ENCODE measurements at regions not wholly inside any gene's neighbourhood (a gene's known extent, or its start where the extent isn't known, plus 50 kb on each side); places are given as distances from the start of the nearest gene placed in this dataset.
"Not testable (repeated sequence)": the region's sequence is repeated elsewhere in the genome, so short reads cannot be mapped to it uniquely, and the experiment has no call there.

DNA sequence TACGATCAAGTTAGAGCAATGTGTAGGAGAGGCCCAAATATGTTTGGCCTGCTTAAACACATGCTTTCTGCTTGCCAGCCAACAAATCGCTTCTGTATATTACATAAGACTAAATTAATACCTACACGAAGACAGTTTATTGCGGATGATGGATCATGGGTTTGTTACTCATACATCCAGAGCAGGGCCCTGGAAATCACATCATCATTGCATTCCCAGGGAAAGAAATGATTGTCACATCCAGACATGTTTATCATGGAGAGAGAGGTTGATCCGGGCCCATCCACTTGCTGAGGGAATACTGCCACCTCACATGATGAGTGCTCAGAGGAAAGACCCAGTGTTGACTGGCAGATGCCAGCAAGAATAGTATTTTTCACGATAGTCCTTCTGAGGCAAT, 282.6 kb downstream of the NUF2 start:
- Mint-ChIP-seq H3K4me3 (no peak overlapping the region), H3K27me3 (peaks cover 0 to 8% (median 7%) of the 10 kb centered on the region in 3 donors), H3K9me3 (peaks cover 0 to 6% (median 0%) of the 10 kb centered on the region in 7 donors), H3K36me3 (no peaks in the 10 kb centered on the region), H3K4me1 (no peaks in the 10 kb centered on the region), H3K27ac (no peak overlapping the region)
- no peak for DNase-seq
- no peak for ATAC-seq (ENCODE audit: low read depth in 2 of 2)

DNA sequence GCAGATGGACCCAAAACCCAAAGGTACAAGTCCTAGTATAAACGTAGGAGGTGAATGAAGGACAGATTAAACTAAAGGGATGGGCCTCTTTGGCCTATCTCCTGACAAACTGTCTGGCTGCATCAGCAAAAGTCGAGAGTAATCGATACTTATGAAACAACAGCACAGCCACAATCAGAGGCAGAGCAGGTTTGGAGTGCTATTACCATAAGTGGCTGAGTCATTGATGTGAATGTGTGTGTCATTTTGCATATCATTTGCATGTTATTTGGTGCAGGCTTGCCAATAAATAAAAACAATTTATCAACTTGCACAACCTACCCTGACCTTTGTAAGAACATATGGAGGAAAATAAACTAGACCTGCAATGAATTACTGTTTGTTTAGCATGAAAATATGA, 283.1 kb downstream of the NUF2 start:
- no peak for ATAC-seq (ENCODE audit: low read depth in 2 of 2)
- H3K4me1 Mint-ChIP-seq, result no peaks in the 10 kb centered on the region
- H3K27ac Mint-ChIP-seq, result no peak overlapping the region
- no peaks in the 10 kb centered on the region for H3K36me3 Mint-ChIP-seq
- H3K4me3 Mint-ChIP-seq, result no peak overlapping the region
- no peak for DNase-seq
- H3K27me3 Mint-ChIP-seq, result peaks cover 0 to 8% (median 7%) of the 10 kb centered on the region in 3 donors
- H3K9me3 Mint-ChIP-seq, result peaks cover 0 to 8% (median 0%) of the 10 kb centered on the region in 7 donors

DNA sequence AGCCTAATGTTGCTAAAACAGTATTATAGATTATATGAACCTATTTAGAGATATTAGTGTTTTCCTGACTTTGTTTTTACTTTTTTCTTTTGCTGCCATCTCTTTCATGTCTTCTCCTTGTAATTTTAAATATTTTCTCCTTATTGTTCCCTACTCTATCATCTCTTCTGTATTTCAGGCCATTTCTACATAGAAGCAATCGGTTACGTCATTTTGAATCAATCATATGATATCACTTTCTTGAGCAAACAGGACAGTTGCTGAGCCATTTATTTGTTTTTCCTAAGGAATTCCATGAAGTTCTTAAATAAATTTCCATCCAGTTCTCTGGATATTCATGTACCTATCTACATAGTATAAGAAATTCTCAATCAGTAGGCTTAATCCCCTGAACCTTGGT, 287.2 kb downstream of the NUF2 start:
- Mint-ChIP-seq H3K36me3 (no peaks in the 10 kb centered on the region), H3K4me1 (no peaks in the 10 kb centered on the region), H3K4me3 (no peak overlapping the region), H3K27ac (no peak overlapping the region), H3K27me3 (peaks cover 0 to 7% (median 0%) of the 10 kb centered on the region in 3 donors), H3K9me3 (peaks cover 0 to 8% (median 0%) of the 10 kb centered on the region in 7 donors)
- ATAC-seq (ENCODE audit: low read depth in 2 of 2), result no peak
- DNase-seq, result no peak

DNA sequence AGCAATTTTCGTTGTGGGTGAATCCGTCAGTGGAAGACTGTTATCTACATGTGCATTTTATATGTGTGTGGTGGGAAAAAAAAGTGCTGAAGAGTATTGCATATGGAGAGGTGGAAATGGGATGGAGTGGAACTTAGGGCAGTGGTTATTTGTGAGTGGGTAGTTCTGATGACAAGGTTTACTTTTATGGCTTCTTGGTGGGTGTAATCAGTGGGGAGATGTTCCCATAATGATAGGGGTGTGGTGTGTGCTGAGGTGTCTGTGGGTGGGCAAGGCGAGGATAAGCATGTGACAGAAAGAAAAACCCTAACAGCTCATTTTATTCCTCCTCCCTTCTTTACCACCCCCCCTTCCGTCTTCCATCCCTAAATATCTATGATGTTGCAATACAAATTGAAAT, 288.1 kb downstream of the NUF2 start:
- H3K4me3 Mint-ChIP-seq, result no peak overlapping the region
- H3K27me3 Mint-ChIP-seq, result peaks cover 0 to 3% (median 0%) of the 10 kb centered on the region in 3 donors
- no peaks in the 10 kb centered on the region for H3K4me1 Mint-ChIP-seq
- H3K27ac Mint-ChIP-seq, result no peak overlapping the region
- DNase-seq (no peak), ATAC-seq (ENCODE audit: low read depth in 2 of 2) (no peak)
- H3K9me3 Mint-ChIP-seq, result peaks cover 0 to 8% (median 0%) of the 10 kb centered on the region in 7 donors
- H3K36me3 Mint-ChIP-seq, result no peaks in the 10 kb centered on the region

DNA sequence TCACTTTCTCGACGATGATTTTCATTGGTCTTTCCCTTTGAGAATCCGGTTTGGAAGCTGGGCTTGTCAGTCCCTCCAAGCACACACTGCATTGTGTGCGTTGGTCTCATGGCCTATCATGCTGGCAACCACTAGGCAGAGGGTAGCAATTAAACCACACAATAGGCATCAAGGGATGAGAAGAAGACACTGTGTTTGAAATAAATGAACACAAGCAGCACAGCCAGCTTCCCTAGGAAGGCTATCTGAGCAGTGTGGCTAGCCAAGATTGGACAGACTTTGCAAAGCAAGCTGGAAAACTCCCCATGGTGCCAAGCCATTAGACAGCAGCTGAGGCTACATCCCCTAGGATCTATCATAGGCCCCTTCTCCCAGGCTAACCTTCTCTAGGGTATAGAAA, 288.7 kb downstream of the NUF2 start:
- no peaks in the 10 kb centered on the region for H3K4me1 Mint-ChIP-seq
- DNase-seq (no peak), ATAC-seq (ENCODE audit: low read depth in 2 of 2) (no peak)
- no peak overlapping the region for H3K4me3 Mint-ChIP-seq
- H3K27me3 Mint-ChIP-seq, result no peaks in the 10 kb centered on the region
- H3K27ac Mint-ChIP-seq, result no peak overlapping the region
- H3K36me3 Mint-ChIP-seq, result no peaks in the 10 kb centered on the region
- H3K9me3 Mint-ChIP-seq, result peaks cover 0 to 8% (median 0%) of the 10 kb centered on the region in 7 donors

DNA sequence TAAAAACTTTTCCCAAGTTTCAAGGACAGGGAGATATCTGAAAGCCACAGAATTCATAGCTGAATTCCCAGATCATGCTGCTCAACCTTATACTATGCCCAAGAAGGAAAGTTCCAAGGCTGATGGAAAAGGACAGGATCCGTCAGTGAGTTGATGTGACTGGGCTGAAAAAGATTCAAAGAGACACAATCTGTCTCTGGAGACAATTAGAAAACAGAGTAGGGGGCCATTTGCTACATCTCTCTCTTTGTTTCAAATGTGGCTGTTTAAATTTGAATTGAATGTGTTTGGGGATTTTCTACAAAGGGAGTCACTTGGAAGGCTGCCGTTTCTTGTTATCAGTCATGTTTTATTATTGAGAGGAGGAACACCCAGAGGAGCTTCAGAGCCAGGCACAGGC, 292.6 kb downstream of the NUF2 start:
- ATAC-seq (ENCODE audit: low read depth in 2 of 2) (no peak), DNase-seq (no peak)
- Mint-ChIP-seq H3K4me3 (no peak overlapping the region), H3K36me3 (no peaks in the 10 kb centered on the region), H3K4me1 (no peaks in the 10 kb centered on the region), H3K27me3 (no peaks in the 10 kb centered on the region), H3K9me3 (peaks cover 0 to 17% (median 0%) of the 10 kb centered on the region in 7 donors), H3K27ac (no peak overlapping the region)

DNA sequence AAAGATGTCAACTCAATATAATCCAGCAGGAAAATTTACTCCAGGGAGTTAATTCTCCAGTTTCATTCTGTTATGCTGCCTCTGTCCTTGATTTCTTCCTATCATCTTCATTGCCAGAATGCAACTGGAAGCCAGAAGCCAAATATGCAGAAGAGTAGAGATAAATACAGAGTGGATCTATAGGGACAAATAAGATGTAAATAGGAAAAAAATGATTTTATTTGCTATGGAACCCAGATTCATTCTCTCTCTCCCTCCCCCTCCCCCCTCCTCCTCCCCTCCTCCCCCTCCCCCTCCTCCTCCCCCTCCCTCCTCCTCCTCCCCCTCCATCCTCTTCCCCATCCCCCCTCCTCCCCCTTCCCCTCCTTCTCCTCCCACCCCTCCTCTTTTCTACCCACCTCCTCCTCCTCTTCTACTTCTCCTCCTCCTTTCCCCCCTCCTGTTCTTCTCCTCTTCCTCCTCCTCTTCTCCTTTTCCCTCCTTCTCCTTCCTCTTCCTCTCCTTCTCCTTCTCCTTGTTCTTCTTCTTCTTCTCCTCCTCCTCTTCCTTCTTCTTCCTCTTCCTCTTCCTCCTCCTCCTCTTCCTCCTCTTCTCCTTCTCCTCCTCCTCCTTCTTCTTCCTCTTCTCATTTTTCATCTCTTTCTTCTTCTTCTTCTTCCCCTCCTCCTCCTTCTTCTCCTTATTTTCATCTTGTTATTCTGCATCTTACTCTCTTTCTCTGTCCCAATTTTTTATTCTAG, 306.4 kb downstream of the NUF2 start:
- no peak overlapping the region for H3K4me3 Mint-ChIP-seq
- peak overlapping the region in 1 of 6 donors; percentile 91 for H3K27ac Mint-ChIP-seq
- ATAC-seq (ENCODE audit: low read depth in 2 of 2) (no peak), DNase-seq (no peak)
- peaks cover 9 to 24% (median 23%) of the 10 kb centered on the region in 7 donors for H3K9me3 Mint-ChIP-seq
- peaks cover 0 to 8% of the 10 kb centered on the region in 2 donors for H3K36me3 Mint-ChIP-seq
- peaks cover 4 to 6% (median 5%) of the 10 kb centered on the region in 3 donors for H3K27me3 Mint-ChIP-seq
- no peaks in the 10 kb centered on the region for H3K4me1 Mint-ChIP-seq

DNA sequence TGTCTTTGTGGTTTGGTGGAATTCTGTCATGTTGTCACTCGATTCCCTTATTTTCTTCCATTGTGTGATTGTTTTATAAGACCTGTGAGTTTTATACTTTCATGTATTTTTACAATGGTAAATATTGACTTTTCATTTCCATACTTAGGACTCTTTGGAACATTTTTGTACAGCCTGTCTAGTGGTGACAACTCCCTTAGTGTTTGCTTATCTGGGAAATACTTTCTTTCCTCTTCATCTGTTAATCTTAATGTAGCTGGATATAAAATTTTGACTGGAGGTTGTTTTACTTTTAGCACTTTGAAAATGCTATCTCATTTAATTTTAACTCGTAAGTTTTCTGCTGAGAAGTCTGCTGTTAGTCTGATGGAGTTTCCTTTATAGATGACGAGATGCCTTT, 310.5 kb downstream of the NUF2 start:
- Mint-ChIP-seq H3K4me3 (no peak overlapping the region), H3K36me3 (peaks cover 0 to 8% of the 10 kb centered on the region in 2 donors), H3K27me3 (no peaks in the 10 kb centered on the region), H3K27ac (no peak overlapping the region), H3K4me1 (no peaks in the 10 kb centered on the region), H3K9me3 (peaks cover 7 to 37% (median 28%) of the 10 kb centered on the region in 7 donors)
- ATAC-seq (ENCODE audit: low read depth in 2 of 2) (no peak), DNase-seq (no peak)

DNA sequence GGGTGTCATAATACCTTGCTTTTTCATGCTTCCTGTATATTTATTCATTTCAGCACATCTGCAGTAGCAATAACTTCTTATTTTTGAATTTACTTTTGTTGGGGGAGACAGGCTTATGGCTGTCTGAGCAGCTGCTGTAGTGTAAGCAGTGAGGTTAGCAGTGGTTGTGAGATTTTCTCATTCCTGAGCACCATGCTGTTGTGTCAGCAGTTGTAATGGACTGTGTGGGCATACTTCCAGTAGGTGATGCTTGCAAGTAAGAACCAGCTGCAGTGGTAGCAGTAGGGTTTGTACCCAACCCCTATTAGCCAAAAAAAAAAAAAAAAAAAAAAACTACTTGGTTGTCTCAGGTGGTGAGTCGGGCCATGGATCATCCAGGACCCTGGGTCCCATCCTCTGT, 311.6 kb downstream of the NUF2 start:
- H3K4me1 Mint-ChIP-seq, result no peaks in the 10 kb centered on the region
- ATAC-seq (ENCODE audit: low read depth in 2 of 2), result no peak
- DNase-seq, result no peak
- H3K36me3 Mint-ChIP-seq, result peaks cover 0 to 5% of the 10 kb centered on the region in 2 donors
- H3K27ac Mint-ChIP-seq, result no peak overlapping the region
- H3K4me3 Mint-ChIP-seq, result no peak overlapping the region
- H3K9me3 Mint-ChIP-seq, result peaks cover 6 to 37% (median 28%) of the 10 kb centered on the region in 7 donors
- H3K27me3 Mint-ChIP-seq, result no peaks in the 10 kb centered on the region

DNA sequence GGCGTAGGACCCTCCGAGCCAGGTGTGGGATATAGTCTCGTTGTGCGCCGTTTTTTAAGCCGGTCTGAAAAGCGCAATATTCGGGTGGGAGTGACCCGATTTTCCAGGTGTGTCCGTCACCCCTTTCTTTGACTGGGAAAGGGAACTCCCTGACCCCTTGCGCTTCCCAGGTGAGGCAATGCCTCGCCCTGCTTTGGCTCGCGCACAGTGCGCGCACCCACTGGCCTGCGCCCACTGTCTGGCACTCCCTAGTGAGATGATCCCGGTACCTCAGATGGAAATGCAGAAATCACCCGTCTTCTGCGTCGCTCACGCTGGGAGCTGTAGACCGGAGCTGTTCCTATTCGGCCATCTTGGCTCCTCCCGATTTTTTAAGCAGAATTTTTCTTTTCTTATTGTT, 323.9 kb downstream of the NUF2 start:
- DNase-seq; H3K36me3 Mint-ChIP-seq; H3K4me3 Mint-ChIP-seq; ATAC-seq (ENCODE audit: low read depth in 2 of 2); H3K27me3 Mint-ChIP-seq; H3K27ac Mint-ChIP-seq; H3K4me1 Mint-ChIP-seq: not testable (repeated sequence)
- H3K9me3 Mint-ChIP-seq, result peaks cover 1 to 15% (median 3%) of the 10 kb centered on the region in 7 donors

DNA sequence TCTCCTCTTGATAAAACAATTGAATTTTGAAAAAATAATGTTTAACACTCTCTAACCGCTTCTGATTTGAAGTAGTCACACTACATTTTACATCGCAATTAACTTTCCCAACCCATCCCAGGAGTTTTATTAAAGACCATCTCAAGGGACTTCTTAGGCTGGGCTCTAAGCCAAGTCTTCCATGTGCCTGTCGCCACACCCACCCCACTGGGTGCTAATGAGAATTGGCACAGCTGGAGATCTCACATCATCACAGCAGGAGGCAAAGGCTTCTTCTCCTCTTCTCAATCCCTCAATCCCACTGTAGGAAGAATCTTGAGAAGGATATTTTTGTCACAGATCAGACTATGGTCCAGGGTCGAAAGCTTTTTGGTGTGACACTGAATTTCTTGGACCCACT, 328.9 kb downstream of the NUF2 start:
- ATAC-seq (ENCODE audit: low read depth in 2 of 2), result no peak
- DNase-seq, result no peak
- peaks cover 1 to 15% (median 3%) of the 10 kb centered on the region in 7 donors for H3K9me3 Mint-ChIP-seq
- H3K4me1 Mint-ChIP-seq, result no peaks in the 10 kb centered on the region
- H3K4me3 Mint-ChIP-seq, result no peak overlapping the region
- no peaks in the 10 kb centered on the region for H3K27me3 Mint-ChIP-seq
- peak overlapping the region in 1 of 6 donors; percentile 7 for H3K27ac Mint-ChIP-seq
- H3K36me3 Mint-ChIP-seq, result no peaks in the 10 kb centered on the region

DNA sequence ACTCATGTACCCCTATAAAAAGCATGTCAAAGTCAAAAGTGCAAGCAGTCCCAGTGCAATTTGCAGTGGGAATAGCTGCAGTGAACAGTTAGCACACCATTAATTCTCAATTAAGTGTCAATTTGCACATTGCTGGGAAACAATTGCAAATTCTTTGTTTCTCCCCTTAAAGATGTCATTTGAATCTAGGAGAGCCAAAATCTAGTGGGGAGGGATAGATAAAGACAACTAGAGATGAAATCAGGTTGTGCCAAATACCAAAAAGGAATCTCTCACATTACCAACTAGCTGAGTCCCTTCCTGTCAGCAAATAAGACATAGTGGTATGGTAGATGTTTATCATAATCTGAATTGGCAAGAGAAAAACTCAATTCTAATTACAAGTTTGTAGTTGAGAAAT, 330.7 kb downstream of the NUF2 start:
- Mint-ChIP-seq H3K9me3 (peaks cover 0 to 4% (median 2%) of the 10 kb centered on the region in 7 donors), H3K4me3 (no peak overlapping the region), H3K27ac (no peak overlapping the region), H3K27me3 (no peaks in the 10 kb centered on the region), H3K36me3 (no peaks in the 10 kb centered on the region), H3K4me1 (no peaks in the 10 kb centered on the region)
- ATAC-seq (ENCODE audit: low read depth in 2 of 2), result no peak
- DNase-seq, result no peak

DNA sequence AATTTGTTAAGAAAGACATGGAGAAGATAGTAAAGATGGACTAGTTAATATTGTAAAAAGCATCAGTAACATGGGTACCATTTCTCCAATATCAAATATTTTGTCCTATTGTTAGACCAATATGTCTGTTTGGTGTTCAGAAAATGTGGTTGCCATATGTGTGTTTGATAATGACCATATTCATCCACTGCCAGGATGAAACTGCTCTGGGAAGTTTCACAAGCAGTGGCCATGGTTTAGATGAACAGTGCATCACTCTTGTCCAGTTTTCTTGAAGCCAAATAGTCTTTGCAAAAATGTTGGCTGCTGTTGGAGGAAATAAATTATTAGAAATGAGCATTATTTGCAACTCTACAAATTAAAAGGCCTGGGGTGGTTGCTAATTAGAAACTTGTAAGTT, 333.8 kb downstream of the NUF2 start:
- Mint-ChIP-seq H3K36me3 (no peaks in the 10 kb centered on the region), H3K4me3 (no peak overlapping the region)

DNA sequence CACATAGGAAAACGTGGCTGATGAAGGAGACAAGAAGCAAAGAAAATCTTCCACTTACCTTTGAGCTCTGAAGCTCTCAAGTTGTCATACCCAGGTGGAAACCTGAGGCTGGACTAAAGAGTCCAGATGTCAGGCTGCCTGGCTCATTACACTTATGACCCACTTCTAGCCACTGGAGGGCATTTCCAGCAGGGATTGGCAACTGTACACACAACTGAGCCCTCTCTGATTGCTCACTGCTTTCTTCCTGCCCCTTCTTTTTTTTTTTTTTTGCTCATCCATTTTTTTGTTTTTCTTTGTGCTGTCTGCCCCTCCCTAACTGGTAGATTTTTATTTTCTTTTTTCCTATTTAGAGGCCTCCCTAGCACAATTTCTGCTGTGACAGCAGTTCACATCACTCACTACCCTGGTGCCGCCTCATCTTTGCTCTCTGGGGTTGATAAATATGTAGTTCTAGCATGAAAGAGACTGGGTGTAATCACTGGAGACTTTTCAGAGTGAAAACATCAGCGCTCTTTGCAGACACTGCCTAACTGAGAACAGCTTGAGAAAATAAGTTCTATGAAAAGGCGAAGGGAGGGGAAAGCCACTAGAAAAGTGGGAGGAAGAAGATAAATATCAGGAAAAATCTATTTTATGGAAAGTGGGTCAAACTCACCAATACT, 334.5 kb downstream of the NUF2 start:
- no peak for ATAC-seq (ENCODE audit: low read depth in 2 of 2)
- Mint-ChIP-seq H3K36me3 (no peaks in the 10 kb centered on the region), H3K4me3 (no peak overlapping the region), H3K4me1 (no peaks in the 10 kb centered on the region), H3K9me3 (peaks cover 0 to 4% (median 0%) of the 10 kb centered on the region in 7 donors), H3K27ac (no peak overlapping the region), H3K27me3 (no peaks in the 10 kb centered on the region)
- DNase-seq, result no peak

More for the DNA sequence above, 333.8 kb downstream of the NUF2 start:
- ATAC-seq (ENCODE audit: low read depth in 2 of 2) (no peak), DNase-seq (no peak)
- Mint-ChIP-seq H3K27ac (no peak overlapping the region), H3K27me3 (no peaks in the 10 kb centered on the region), H3K4me1 (no peaks in the 10 kb centered on the region), H3K9me3 (peaks cover 0 to 4% (median under 1%) of the 10 kb centered on the region in 7 donors)

Data from naive B cell (primary cell).